Mesenchymal stem cell (in vitro differentiated cells and primary cell): ENCODE measurements at regions not wholly inside any gene's neighbourhood (a gene's known extent, or its start where the extent isn't known, plus 50 kb on each side); places are given as distances from the start of the nearest gene placed in this dataset.

Source experiments
- DNase-seq: peaks from one replicate; pipeline ENCODE4 v3.0.0-alpha.2; 2013
- H2AFZ ChIP-seq: one replicate; pipeline ENCODE4 v1.6.1; 2013; ENCODE audit warnings: low read depth, mild to moderate bottlenecking, control low read depth, inconsistent platforms, low read length, moderate library complexity
- H2AK5ac ChIP-seq: 2 replicates; pipeline ENCODE4 v1.6.1; 2013; ENCODE audit warnings: low read length, moderate library complexity, mild to moderate bottlenecking, inconsistent platforms; ENCODE audit not compliant: severe bottlenecking
- H2BK120ac ChIP-seq: one replicate; pipeline ENCODE4 v1.6.1; 2013; ENCODE audit warnings: low read depth, mild to moderate bottlenecking, inconsistent platforms, low read length, moderate library complexity
- H2BK12ac ChIP-seq, 2 experiments: one replicate each; pipeline ENCODE4 v1.6.1; 2013; ENCODE audit warnings: inconsistent platforms in 2 of 2, low read length in 2 of 2, mild to moderate bottlenecking in 2 of 2, moderate library complexity in 2 of 2, control low read depth in 1 of 2
- H2BK15ac ChIP-seq: one replicate; pipeline ENCODE4 v1.6.1; 2013; ENCODE audit warnings: mild to moderate bottlenecking, low read depth, inconsistent platforms; ENCODE audit not compliant: poor library complexity, severe bottlenecking
- H2BK5ac ChIP-seq: 2 replicates; pipeline ENCODE4 v1.6.1; 2013; ENCODE audit warnings: low read depth, mild to moderate bottlenecking, low read length, control low read depth, inconsistent platforms; ENCODE audit not compliant: poor library complexity, severe bottlenecking
- H3K14ac ChIP-seq, 2 experiments: one replicate each; pipeline ENCODE4 v1.6.1; 2013; ENCODE audit warnings: inconsistent platforms in 2 of 2, low read length in 2 of 2, control low read depth in 1 of 2, mild to moderate bottlenecking in 1 of 2, moderate library complexity in 1 of 2
- H3K18ac ChIP-seq, 2 experiments: one replicate each; pipeline ENCODE4 v1.6.1; 2013; ENCODE audit warnings: inconsistent platforms in 2 of 2, low read length in 2 of 2, control low read depth in 1 of 2, low read depth in 1 of 2, mild to moderate bottlenecking in 1 of 2
- H3K23ac ChIP-seq, 2 experiments: one replicate each; pipeline ENCODE4 v1.6.1; 2013; ENCODE audit warnings: inconsistent platforms in 2 of 2, low read length in 2 of 2, mild to moderate bottlenecking in 2 of 2, moderate library complexity in 2 of 2, control low read depth in 1 of 2
- H3K27ac ChIP-seq: 2 replicates; pipeline ENCODE4 v1.5.1; 2013; ENCODE audit warnings: mild to moderate bottlenecking, moderate library complexity, low read length, control low read depth, inconsistent platforms; ENCODE audit not compliant: poor library complexity, severe bottlenecking
- H3K27me3 ChIP-seq, 2 experiments: 2 replicates each; pipeline versions ENCODE4 v1.6.1 to v1.7.0; 2013; ENCODE audit warnings: low read length in 2 of 2, mild to moderate bottlenecking in 2 of 2, moderate library complexity in 2 of 2, control low read depth in 1 of 2, inconsistent platforms in 1 of 2; ENCODE audit not compliant: control insufficient read depth in 1 of 2, insufficient read depth in 1 of 2
- H3K36me3 ChIP-seq, 2 experiments: 2 replicates each; pipeline versions ENCODE4 v1.6.1 to v1.7.0; 2013; ENCODE audit warnings: low read length in 2 of 2, control low read depth in 1 of 2, inconsistent platforms in 1 of 2, low read depth in 1 of 2, mild to moderate bottlenecking in 1 of 2; ENCODE audit not compliant: insufficient read depth in 2 of 2, control insufficient read depth in 1 of 2
- H3K4ac ChIP-seq, 2 experiments: one replicate each; pipeline ENCODE4 v1.6.1; 2013; ENCODE audit warnings: inconsistent platforms in 2 of 2, low read length in 2 of 2, mild to moderate bottlenecking in 2 of 2, moderate library complexity in 2 of 2, control low read depth in 1 of 2, low read depth in 1 of 2
- H3K4me1 ChIP-seq: 2 replicates; pipeline ENCODE4 v1.6.1; 2013; ENCODE audit warnings: low read depth, low read length, control low read depth; ENCODE audit not compliant: control insufficient read depth, insufficient read depth
- H3K4me2 ChIP-seq: 2 replicates; pipeline ENCODE4 v1.6.1; 2013; ENCODE audit warnings: low read length, mild to moderate bottlenecking, inconsistent platforms; ENCODE audit not compliant: poor library complexity, severe bottlenecking
- H3K4me3 ChIP-seq, 2 experiments: 2 replicates each; pipeline versions ENCODE4 v1.5.1 to v1.7.0; 2013; ENCODE audit warnings: low read length in 2 of 2, mild to moderate bottlenecking in 2 of 2, control low read depth in 1 of 2, low read depth in 1 of 2; ENCODE audit not compliant: insufficient read depth in 1 of 2
- H3K79me1 ChIP-seq: replicated peaks from 2 replicates; pipeline ENCODE4 v1.6.1; 2013; ENCODE audit warnings: mild to moderate bottlenecking, control low read depth, low read length, inconsistent platforms; ENCODE audit not compliant: poor library complexity, severe bottlenecking
- H3K9ac ChIP-seq: 2 replicates; pipeline ENCODE4 v1.7.0; 2013; ENCODE audit warnings: mild to moderate bottlenecking, low read length, moderate library complexity
- H3K9me3 ChIP-seq: 2 replicates; pipeline ENCODE4 v1.7.0; 2013; ENCODE audit warnings: mild to moderate bottlenecking, low read length; ENCODE audit not compliant: control insufficient read depth
- H4K8ac ChIP-seq: one replicate; pipeline ENCODE4 v1.6.1; 2013; ENCODE audit warnings: inconsistent platforms, mild to moderate bottlenecking, low read length, moderate library complexity
- H4K91ac ChIP-seq: one replicate; pipeline ENCODE4 v1.6.1; 2013; ENCODE audit warnings: mild to moderate bottlenecking, low read length, inconsistent platforms
- WGBS: methylation state at CpG from one replicate; pipeline ENCODE4 v1.1.7; 2013; ENCODE audit warnings: mixed read lengths; 5-methylcytosine and 5-hydroxymethylcytosine counted together

DNA sequence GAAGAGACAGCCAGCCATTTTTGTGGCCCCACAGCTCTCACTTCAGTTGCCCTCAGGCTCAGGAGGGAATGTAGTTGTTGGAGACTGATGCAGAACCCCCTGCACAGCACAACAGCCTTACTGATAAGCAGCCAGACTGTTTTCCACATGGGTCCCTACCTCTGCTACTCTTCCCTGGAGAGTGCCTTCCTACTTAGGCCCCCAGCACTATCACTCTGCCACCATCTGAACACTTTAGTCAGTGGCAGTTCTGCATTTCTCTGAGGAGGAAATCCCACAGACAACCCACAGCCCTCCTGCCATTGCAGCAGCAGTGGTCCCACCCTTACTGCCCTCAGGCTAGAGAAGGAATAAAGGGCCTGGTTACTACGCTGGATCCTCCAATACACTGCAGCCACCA, 61.8 kb upstream of the PTPRD start:
- no peaks in the 10 kb centered on the region for H3K4me1 ChIP-seq
- no peaks in the 10 kb centered on the region for H3K79me1 ChIP-seq
- H2AFZ ChIP-seq = no peak overlapping the region
- H2AK5ac ChIP-seq = no peak overlapping the region
- no peak overlapping the region for H2BK15ac ChIP-seq
- H2BK120ac ChIP-seq = no peak overlapping the region
- H4K91ac ChIP-seq = no peak overlapping the region
- H3K4me2 ChIP-seq = no peak overlapping the region
- no peak overlapping the region for H3K4ac ChIP-seq
- H3K9me3 ChIP-seq = peaks cover 23% of the 10 kb centered on the region
- H3K4me3 ChIP-seq = no peak overlapping the region
- 94% methylated on average over 1 of the region's 1 CpG for WGBS
- DNase-seq = no peak
- no peak overlapping the region for H3K23ac ChIP-seq
- no peaks in the 10 kb centered on the region for H3K36me3 ChIP-seq
- no peak overlapping the region for H3K9ac ChIP-seq
- H3K27me3 ChIP-seq = no peaks in the 10 kb centered on the region
- no peak overlapping the region for H3K14ac ChIP-seq
- H4K8ac ChIP-seq = no peak overlapping the region
- no peak overlapping the region for H2BK12ac ChIP-seq
- no peak overlapping the region for H2BK5ac ChIP-seq
- no peak overlapping the region for H3K27ac ChIP-seq
- H3K18ac ChIP-seq = no peak overlapping the region

GRCh38 chr9:10678010-10678409, 65.2 kb upstream of the PTPRD start:
- peaks cover 7% of the 10 kb centered on the region for H3K9me3 ChIP-seq
- H3K4me2 ChIP-seq = no peak overlapping the region
- H3K9ac ChIP-seq = no peak overlapping the region
- peak; percentile 40 for DNase-seq
- H3K4me3 ChIP-seq = no peak overlapping the region
- no peak overlapping the region for H4K91ac ChIP-seq
- no peak overlapping the region for H3K23ac ChIP-seq
- H3K4ac ChIP-seq = peak overlapping the region in 1 of 2 experiments; percentile 4
- WGBS = 71% methylated on average over 3 of the region's 4 CpGs
- no peaks in the 10 kb centered on the region for H3K36me3 ChIP-seq
- H3K4me1 ChIP-seq = no peaks in the 10 kb centered on the region
- no peak overlapping the region for H2BK5ac ChIP-seq
- H3K14ac ChIP-seq = no peak overlapping the region
- peak overlapping the region; percentile 57 for H2BK120ac ChIP-seq
- H2AK5ac ChIP-seq = no peak overlapping the region
- H3K79me1 ChIP-seq = no peaks in the 10 kb centered on the region
- H2BK12ac ChIP-seq = peak overlapping the region; percentile 79
- no peaks in the 10 kb centered on the region for H3K27me3 ChIP-seq
- H2AFZ ChIP-seq = no peak overlapping the region
- no peak overlapping the region for H2BK15ac ChIP-seq
- H3K27ac ChIP-seq = no peak overlapping the region
- H3K18ac ChIP-seq = peak overlapping the region in 1 of 2 experiments; percentile 13
- no peak overlapping the region for H4K8ac ChIP-seq

DNA sequence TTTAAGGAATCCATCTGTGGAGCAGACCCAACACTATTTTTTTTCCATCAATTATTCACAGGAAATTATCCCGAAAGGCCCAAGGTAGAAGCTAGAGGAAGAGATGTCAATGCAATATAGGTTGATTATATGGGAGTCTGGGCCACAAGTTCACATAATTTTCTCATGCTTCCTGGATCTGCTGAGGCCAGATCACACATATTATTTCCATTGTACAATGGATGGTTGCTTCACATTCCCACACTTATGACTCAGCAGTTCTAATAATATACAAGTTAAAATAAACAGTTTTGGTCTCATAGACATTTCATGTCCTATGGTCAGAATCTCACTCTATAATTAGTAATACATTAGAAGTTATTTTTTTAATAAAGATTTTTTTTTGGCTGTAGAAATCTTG, 66.0 kb upstream of the PTPRD start:
- H3K79me1 ChIP-seq = no peaks in the 10 kb centered on the region
- no peak overlapping the region for H2BK15ac ChIP-seq
- H3K27me3 ChIP-seq = no peaks in the 10 kb centered on the region
- no peak overlapping the region for H3K4me2 ChIP-seq
- no peak overlapping the region for H3K27ac ChIP-seq
- H3K4me3 ChIP-seq = no peak overlapping the region
- peak overlapping the region in 1 of 2 experiments; percentile 2 for H3K4ac ChIP-seq
- no peak overlapping the region for H3K18ac ChIP-seq
- no peaks in the 10 kb centered on the region for H3K4me1 ChIP-seq
- no peak overlapping the region for H3K9ac ChIP-seq
- peak overlapping the region; percentile 57 for H2BK120ac ChIP-seq
- no peaks in the 10 kb centered on the region for H3K36me3 ChIP-seq
- peaks cover 7% of the 10 kb centered on the region for H3K9me3 ChIP-seq
- no CpG with 5 or more reads among the region's 1 CpG for WGBS
- H3K14ac ChIP-seq = no peak overlapping the region
- no peak overlapping the region for H2BK5ac ChIP-seq
- no peak overlapping the region for H4K91ac ChIP-seq
- DNase-seq = peak; percentile 91
- H2BK12ac ChIP-seq = no peak overlapping the region
- H4K8ac ChIP-seq = no peak overlapping the region
- no peak overlapping the region for H3K23ac ChIP-seq
- H2AK5ac ChIP-seq = no peak overlapping the region
- H2AFZ ChIP-seq = no peak overlapping the region

- Histone ChIP-seq H3K4me2 (no peak overlapping the region), H2BK12ac (no peak overlapping the region), H4K8ac (no peak overlapping the region), H3K27me3 (no peaks in the 10 kb centered on the region), H3K9ac (no peak overlapping the region), H2BK15ac (no peak overlapping the region), H3K14ac (no peak overlapping the region), H2AFZ (no peak overlapping the region), H2BK5ac (no peak overlapping the region), H3K4me3 (no peak overlapping the region), H3K23ac (no peak overlapping the region), H2AK5ac (no peak overlapping the region), H2BK120ac (no peak overlapping the region), H3K36me3 (no peaks in the 10 kb centered on the region), H3K18ac (no peak overlapping the region), H3K4me1 (no peaks in the 10 kb centered on the region), H4K91ac (no peak overlapping the region), H3K4ac (no peak overlapping the region), H3K27ac (no peak overlapping the region), H3K9me3 (peaks cover 10% of the 10 kb centered on the region), H3K79me1 (no peaks in the 10 kb centered on the region)
- WGBS = 83% methylated on average over 2 of the region's 2 CpGs
- DNase-seq = no peak
These were observed 74.1 kb upstream of the PTPRD start for GRCh38 chr9:10686943-10687342.
